RWPE2 (cell line): ENCODE measurements at regions not wholly inside any gene's neighbourhood (a gene's known extent, or its start where the extent isn't known, plus 50 kb on each side); places are given as distances from the start of the nearest gene placed in this dataset.

ENCODE experiments used
- ATAC-seq: fragments of 200-7000 bp; cut with Tn5 transposase; 3 replicates; pipeline ENCODE4 v1.9.1; 2021; ENCODE audit warnings: low read depth
- DNase-seq: peaks from one replicate; pipeline ENCODE4 v3.0.0-alpha.2; 2020; ENCODE audit warnings: low spot score
- H3K27ac ChIP-seq: fragments of 450-650 bp; 2 replicates; pipeline ENCODE4 v1.5.1; 2017; ENCODE audit warnings: mild to moderate bottlenecking; ENCODE audit not compliant: poor library complexity, severe bottlenecking
- H3K27me3 ChIP-seq: fragments of 250-450 bp; sonication (Bioruptor Pico); 2 replicates; pipeline ENCODE4 v1.5.1; 2021; ENCODE audit warnings: mild to moderate bottlenecking, moderate library complexity; ENCODE audit not compliant: insufficient read depth, poor library complexity, severe bottlenecking
- H3K36me3 ChIP-seq: fragments of 250-450 bp; sonication (Bioruptor Pico); 2 replicates; pipeline ENCODE4 v1.5.1; 2020; ENCODE audit warnings: low read depth, mild to moderate bottlenecking, moderate library complexity
- H3K4me1 ChIP-seq: fragments of 250-450 bp; sonication (Bioruptor Pico); 2 replicates; pipeline ENCODE4 v1.5.1; 2021; ENCODE audit warnings: mild to moderate bottlenecking, moderate library complexity; ENCODE audit not compliant: insufficient read depth, poor library complexity, severe bottlenecking
- H3K4me3 ChIP-seq: fragments of 250-450 bp; sonication (Bioruptor Pico); 2 replicates; pipeline ENCODE4 v1.5.1; 2021; ENCODE audit warnings: mild to moderate bottlenecking, moderate library complexity; ENCODE audit not compliant: severe bottlenecking
- H3K9me3 ChIP-seq: fragments of 250-450 bp; sonication (Bioruptor Pico); 2 replicates; pipeline ENCODE4 v1.5.1; 2021; ENCODE audit warnings: mild to moderate bottlenecking, moderate library complexity; ENCODE audit not compliant: severe bottlenecking
- TF ChIP-seq, protein P1 (sequence below): fragments of 450-650 bp; IDR thresholded peaks from one replicate; pipeline ENCODE4 v1.5.1; 2017; ENCODE audit warnings: mild to moderate bottlenecking, moderate library complexity; ENCODE audit not compliant: poor library complexity, severe bottlenecking

DNA sequence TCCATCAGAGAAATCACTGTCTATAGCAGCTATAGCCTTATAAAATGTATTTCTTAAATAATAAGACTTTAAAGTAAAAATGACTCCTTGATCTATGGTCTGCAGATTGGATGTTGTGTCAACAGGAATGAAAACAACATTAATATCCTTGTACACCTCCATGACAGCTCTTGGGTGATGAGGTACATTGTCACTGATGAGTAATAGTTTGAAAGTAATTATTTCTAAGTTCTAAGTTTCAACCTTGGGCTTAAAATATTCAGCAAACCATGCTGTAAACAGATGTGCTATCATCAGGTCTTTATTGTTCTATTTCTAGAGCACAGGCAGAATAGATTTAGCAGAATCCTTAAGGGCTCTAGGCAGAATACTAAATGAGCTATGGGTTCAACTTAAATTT, 568.2 kb upstream of the BCHE start:
- ATAC-seq (no peak), DNase-seq (no peak)
- H3K27me3 ChIP-seq: no peaks in the 10 kb centered on the region
- TF ChIP-seq, protein P1, sequence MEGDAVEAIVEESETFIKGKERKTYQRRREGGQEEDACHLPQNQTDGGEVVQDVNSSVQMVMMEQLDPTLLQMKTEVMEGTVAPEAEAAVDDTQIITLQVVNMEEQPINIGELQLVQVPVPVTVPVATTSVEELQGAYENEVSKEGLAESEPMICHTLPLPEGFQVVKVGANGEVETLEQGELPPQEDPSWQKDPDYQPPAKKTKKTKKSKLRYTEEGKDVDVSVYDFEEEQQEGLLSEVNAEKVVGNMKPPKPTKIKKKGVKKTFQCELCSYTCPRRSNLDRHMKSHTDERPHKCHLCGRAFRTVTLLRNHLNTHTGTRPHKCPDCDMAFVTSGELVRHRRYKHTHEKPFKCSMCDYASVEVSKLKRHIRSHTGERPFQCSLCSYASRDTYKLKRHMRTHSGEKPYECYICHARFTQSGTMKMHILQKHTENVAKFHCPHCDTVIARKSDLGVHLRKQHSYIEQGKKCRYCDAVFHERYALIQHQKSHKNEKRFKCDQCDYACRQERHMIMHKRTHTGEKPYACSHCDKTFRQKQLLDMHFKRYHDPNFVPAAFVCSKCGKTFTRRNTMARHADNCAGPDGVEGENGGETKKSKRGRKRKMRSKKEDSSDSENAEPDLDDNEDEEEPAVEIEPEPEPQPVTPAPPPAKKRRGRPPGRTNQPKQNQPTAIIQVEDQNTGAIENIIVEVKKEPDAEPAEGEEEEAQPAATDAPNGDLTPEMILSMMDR: no peak
- H3K27ac ChIP-seq: no peak overlapping the region
- H3K36me3 ChIP-seq: no peaks in the 10 kb centered on the region
- no peak overlapping the region for H3K4me3 ChIP-seq
- no peaks in the 10 kb centered on the region for H3K9me3 ChIP-seq
- H3K4me1 ChIP-seq: no peaks in the 10 kb centered on the region

DNA sequence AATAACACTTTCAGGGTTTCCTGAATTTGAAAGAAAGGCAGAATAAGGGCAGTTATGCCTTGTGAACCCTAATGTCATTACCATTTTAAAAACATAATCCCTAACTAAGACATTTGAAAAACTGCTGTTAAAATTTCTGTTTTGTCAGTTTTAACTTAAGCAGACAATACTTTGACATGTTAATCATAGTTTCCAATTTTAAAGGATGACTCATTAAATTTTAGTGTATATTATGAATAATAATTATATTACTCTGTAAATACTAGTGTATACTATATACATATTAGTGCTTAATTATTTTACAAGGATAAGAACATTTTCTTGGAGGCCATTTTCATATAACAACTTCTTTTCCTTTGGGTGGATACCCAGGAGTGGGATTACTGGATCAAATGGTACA, 553.1 kb upstream of the BCHE start:
- Histone ChIP-seq H3K27ac (no peak overlapping the region), H3K4me1 (no peaks in the 10 kb centered on the region), H3K9me3 (no peaks in the 10 kb centered on the region), H3K4me3 (no peak overlapping the region), H3K36me3 (no peaks in the 10 kb centered on the region), H3K27me3 (no peaks in the 10 kb centered on the region)
- no peak for ATAC-seq
- DNase-seq: no peak
- TF ChIP-seq, protein P1: no peak

DNA sequence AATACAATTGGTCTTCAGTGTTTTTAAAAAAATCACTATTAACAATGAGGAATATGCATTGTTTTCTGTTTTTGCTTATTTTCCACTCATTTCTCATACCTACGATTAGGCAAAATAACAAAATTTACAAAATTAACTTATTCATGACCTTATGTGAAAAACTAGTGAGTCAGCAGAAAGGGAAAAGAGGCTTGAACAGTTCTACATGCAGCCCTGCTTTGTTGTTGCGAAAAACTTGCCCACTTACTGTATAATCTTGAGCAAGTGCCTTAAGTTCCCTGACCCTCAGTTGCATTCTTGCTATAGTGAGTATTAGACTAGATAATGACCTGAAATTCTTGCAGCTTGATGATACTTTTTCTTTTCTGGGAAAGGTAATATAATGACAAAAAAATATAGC, 551.1 kb upstream of the BCHE start:
- H3K4me3 ChIP-seq: no peak overlapping the region
- H3K4me1 ChIP-seq: no peaks in the 10 kb centered on the region
- TF ChIP-seq, protein P1: no peak
- DNase-seq: no peak
- no peak overlapping the region for H3K27ac ChIP-seq
- no peak for ATAC-seq
- no peaks in the 10 kb centered on the region for H3K9me3 ChIP-seq
- H3K36me3 ChIP-seq: no peaks in the 10 kb centered on the region
- no peaks in the 10 kb centered on the region for H3K27me3 ChIP-seq

DNA sequence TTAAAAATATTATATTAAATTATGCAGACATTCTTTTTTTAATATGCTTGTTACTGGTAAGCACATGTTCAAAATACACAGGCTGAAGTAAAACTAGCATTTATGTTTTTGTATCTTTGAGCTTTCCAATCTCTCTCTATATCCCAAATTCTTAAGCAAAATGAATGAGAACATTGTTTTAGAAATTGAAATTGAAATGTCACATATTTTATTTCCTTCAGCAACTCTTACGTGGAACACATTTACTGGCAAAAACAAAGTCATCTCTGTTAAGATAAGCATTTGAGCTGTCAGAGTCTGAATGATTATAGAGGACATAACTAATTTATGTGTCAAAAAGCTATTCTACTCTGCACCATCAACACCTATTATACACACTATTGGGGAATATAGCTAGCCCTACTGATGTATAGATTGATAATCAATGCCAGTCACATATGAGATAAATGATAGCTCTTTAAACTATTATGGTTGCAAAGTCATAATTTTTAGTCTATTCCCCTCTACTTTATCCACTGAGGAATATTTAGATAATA, 535.4 kb upstream of the BCHE start:
- Histone ChIP-seq H3K4me3 (no peak overlapping the region), H3K36me3 (no peaks in the 10 kb centered on the region), H3K27ac (no peak overlapping the region), H3K27me3 (no peaks in the 10 kb centered on the region), H3K4me1 (no peaks in the 10 kb centered on the region), H3K9me3 (no peaks in the 10 kb centered on the region)
- TF ChIP-seq, protein P1: no peak
- DNase-seq (no peak), ATAC-seq (no peak)

DNA sequence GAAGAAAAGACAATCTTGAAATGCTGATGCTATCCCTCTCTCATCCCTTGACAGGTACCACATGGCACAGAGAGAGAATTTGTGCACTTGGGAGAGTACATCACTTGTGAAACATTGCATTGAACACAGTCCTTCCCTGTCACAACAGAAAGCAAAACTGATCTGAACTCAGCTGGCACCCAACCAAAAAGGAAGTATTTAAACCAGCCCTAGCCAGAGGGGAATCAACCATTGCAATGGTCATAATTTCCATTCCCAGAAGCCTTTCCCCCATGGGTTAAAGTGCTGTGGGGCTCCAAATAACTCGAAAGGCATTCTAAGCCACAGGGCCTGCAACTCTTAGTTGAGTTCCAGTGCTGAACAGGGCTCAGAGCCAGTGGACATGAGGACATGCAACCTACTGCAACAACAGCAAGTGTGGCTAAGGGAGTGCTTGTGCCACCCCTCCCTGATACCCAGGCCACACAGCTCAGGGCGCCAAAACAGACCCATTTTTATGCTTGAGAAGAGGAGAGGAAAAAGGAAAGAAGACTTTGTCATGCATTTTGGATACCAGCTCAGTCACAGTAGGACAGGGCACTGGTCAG, 530.8 kb upstream of the BCHE start:
- no peak overlapping the region for H3K27ac ChIP-seq
- TF ChIP-seq, protein P1: no peak
- DNase-seq (no peak), ATAC-seq (no peak)
- no peaks in the 10 kb centered on the region for H3K36me3 ChIP-seq
- no peak overlapping the region for H3K4me3 ChIP-seq
- no peaks in the 10 kb centered on the region for H3K27me3 ChIP-seq
- H3K9me3 ChIP-seq: no peaks in the 10 kb centered on the region
- no peaks in the 10 kb centered on the region for H3K4me1 ChIP-seq
